OCI-LY7 (cell line): ENCODE measurements at regions not wholly inside any gene's neighbourhood (a gene's known extent, or its start where the extent isn't known, plus 50 kb on each side); places are given as distances from the start of the nearest gene placed in this dataset.

Source experiments
- BruUV-seq: library from RNA; stranded (reverse); fragments of 400-500 nt; replicated peaks from 2 replicates; lab custom pipeline; 2021; lab: Mats Ljungman, UMichigan
- CTCF ChIA-PET: fragments of 300-600 bp; sonication (Branson Sonifier 250); formaldehyde crosslinking; loops from one replicate; lab custom pipeline; 2022; ENCODE audit warnings: antibody characterized with exemption; ENCODE audit not compliant: unreplicated experiment; lab: Charles Lee
- POLR2A ChIA-PET: fragments of 300-600 bp; sonication (Branson Sonifier 250); formaldehyde crosslinking; loops from one replicate; lab custom pipeline; 2022; ENCODE audit warnings: antibody characterized with exemption; lab: Charles Lee
- DNase-seq: peaks from one replicate; pipeline ENCODE4 v3.0.0-alpha.2; 2015; ENCODE audit warnings: low spot score
- H2AFZ ChIP-seq: fragments of 200-600 bp; sonication (generic), shearing (Covaris generic); 2 replicates; pipeline ENCODE4 v1.6.1; 2014; ENCODE audit warnings: mild to moderate bottlenecking, antibody characterized with exemption, low read length, moderate library complexity
- H3K27ac ChIP-seq: fragments of 200-600 bp; sonication (generic); 2 replicates; pipeline ENCODE4 v1.5.1; 2014; ENCODE audit warnings: mixed run types, low read depth, mild to moderate bottlenecking, moderate library complexity, low read length, inconsistent platforms; ENCODE audit not compliant: poor library complexity, severe bottlenecking
- H3K36me3 ChIP-seq: fragments of 200-600 bp; sonication (generic); 2 replicates; pipeline ENCODE4 v1.6.1; 2014; ENCODE audit warnings: mild to moderate bottlenecking, antibody characterized with exemption, low read length, moderate library complexity, mixed read lengths; ENCODE audit not compliant: insufficient read depth
- H3K4me1 ChIP-seq: fragments of 200-600 bp; sonication (generic); 2 replicates; pipeline ENCODE4 v1.5.1; 2014; ENCODE audit warnings: mild to moderate bottlenecking, low read length; ENCODE audit not compliant: insufficient read depth, poor library complexity, severe bottlenecking
- H3K4me2 ChIP-seq: fragments of 200-600 bp; sonication (generic); 2 replicates; pipeline ENCODE4 v1.6.1; 2014; ENCODE audit warnings: mild to moderate bottlenecking, low read length
- H3K4me3 ChIP-seq: fragments of 200-600 bp; sonication (generic); 2 replicates; pipeline ENCODE4 v1.5.1; 2014; ENCODE audit warnings: mild to moderate bottlenecking, low read depth, low read length; ENCODE audit not compliant: poor library complexity, severe bottlenecking
- H3K79me2 ChIP-seq: fragments of 200-600 bp; sonication (generic); 2 replicates; pipeline ENCODE4 v1.6.1; 2016; ENCODE audit warnings: low read depth, mild to moderate bottlenecking, low read length, moderate library complexity, mixed read lengths; ENCODE audit not compliant: insufficient read depth
- H3K9me2 ChIP-seq: fragments of 200-600 bp; sonication (generic); 2 replicates; pipeline ENCODE4 v1.6.1; 2016; ENCODE audit warnings: mild to moderate bottlenecking, low read length, mixed read lengths; ENCODE audit not compliant: insufficient read depth
- H3K9me3 ChIP-seq: fragments of 200-600 bp; sonication (generic); 2 replicates; pipeline ENCODE4 v1.6.1; 2014; ENCODE audit warnings: mild to moderate bottlenecking, mixed run types, low read length, mixed read lengths
- H4K20me1 ChIP-seq: fragments of 200-600 bp; sonication (generic); 2 replicates; pipeline ENCODE4 v1.6.1; 2014; ENCODE audit warnings: mild to moderate bottlenecking, antibody characterized with exemption, low read length, moderate library complexity, mixed read lengths; ENCODE audit not compliant: insufficient read depth
- CTCF ChIP-seq: fragments of 200-600 bp; sonication (generic); conservative IDR thresholded peaks from 2 replicates; pipeline ENCODE4 v1.5.1; 2014; ENCODE audit warnings: mild to moderate bottlenecking, antibody characterized with exemption, low read length, moderate library complexity, mixed read lengths
- EZH2phosphoT487 ChIP-seq: fragments of 200-600 bp; sonication (generic); IDR thresholded peaks from 2 replicates; pipeline ENCODE4 v1.6.1; 2018; ENCODE audit warnings: low read depth, borderline replicate concordance, mild to moderate bottlenecking, mixed run types, antibody characterized with exemption, low read length, moderate library complexity, mixed read lengths
- intact Hi-C: fragments of 100-400 bp; cut with micrococcal nuclease; formaldehyde crosslinking; loops from one replicate; pipeline ENCODE4 v1.10.0; 2022; ENCODE audit not compliant: unreplicated experiment

- intact Hi-C loops: no loop called here
- no peak overlapping the region for H3K27ac ChIP-seq
- H3K79me2 ChIP-seq: no peaks in the 10 kb centered on the region
- H3K9me2 ChIP-seq: no peaks in the 10 kb centered on the region
- no TSS peak for BruUV-seq
- no peaks in the 10 kb centered on the region for H3K9me3 ChIP-seq
- no peaks in the 10 kb centered on the region for H3K36me3 ChIP-seq
- CTCF ChIA-PET: no interaction called here
- H4K20me1 ChIP-seq: no peaks in the 10 kb centered on the region
- TF ChIP-seq EZH2phosphoT487: no peak
- TF ChIP-seq CTCF: no peak
- H3K4me2 ChIP-seq: no peak overlapping the region
- H3K4me1 ChIP-seq: no peaks in the 10 kb centered on the region
- POLR2A ChIA-PET: interaction anchor here (1.3 kb wide), 1 partner anchor 13 kb away, joined by 3 read pairs; no protein-coding TSS in a partner anchor
- DNase-seq: no peak
- H2AFZ ChIP-seq: no peak overlapping the region
- H3K4me3 ChIP-seq: no peak overlapping the region
Measured at GRCh38 chr1:214719207-214719606, 116.2 kb downstream of the CENPF start.

GRCh38 chr1:214720561-214720960 is 117.6 kb downstream of the CENPF start:
- no peak overlapping the region for H2AFZ ChIP-seq
- no peaks in the 10 kb centered on the region for H3K36me3 ChIP-seq
- intact Hi-C loops: no loop called here
- no peaks in the 10 kb centered on the region for H3K4me1 ChIP-seq
- no peak for TF ChIP-seq EZH2phosphoT487
- TF ChIP-seq CTCF: no peak
- POLR2A ChIA-PET: interaction anchor here (0.6 kb wide), 1 partner anchor 26 kb away, joined by 3 read pairs; no protein-coding TSS in a partner anchor
- no TSS peak for BruUV-seq
- DNase-seq: no peak
- no peaks in the 10 kb centered on the region for H3K9me3 ChIP-seq
- H3K9me2 ChIP-seq: no peaks in the 10 kb centered on the region
- H3K79me2 ChIP-seq: no peaks in the 10 kb centered on the region
- no peak overlapping the region for H3K4me3 ChIP-seq
- H4K20me1 ChIP-seq: no peaks in the 10 kb centered on the region
- CTCF ChIA-PET: no interaction called here
- H3K4me2 ChIP-seq: no peak overlapping the region
- no peak overlapping the region for H3K27ac ChIP-seq

- no peak for DNase-seq
- Histone ChIP-seq H3K4me1 (no peaks in the 10 kb centered on the region), H3K9me2 (no peaks in the 10 kb centered on the region), H2AFZ (no peak overlapping the region), H4K20me1 (no peaks in the 10 kb centered on the region), H3K9me3 (no peaks in the 10 kb centered on the region), H3K27ac (no peak overlapping the region), H3K79me2 (no peaks in the 10 kb centered on the region), H3K4me2 (no peak overlapping the region), H3K4me3 (no peak overlapping the region), H3K36me3 (no peaks in the 10 kb centered on the region)
- TF ChIP-seq EZH2phosphoT487 (no peak), CTCF (no peak)
- ChIA-PET POLR2A (no interaction called here), CTCF (interaction anchor here (0.6 kb wide), 1 partner anchor 513 kb away, joined by 4 read pairs; no protein-coding TSS in a partner anchor)
- intact Hi-C loops: no loop called here
- BruUV-seq: no TSS peak
Measured at GRCh38 chr1:214727274-214727673, 124.3 kb downstream of the CENPF start.
